Keratinocyte (primary cell): ENCODE measurements at regions not wholly inside any gene's neighbourhood (a gene's known extent, or its start where the extent isn't known, plus 50 kb on each side); places are given as distances from the start of the nearest gene placed in this dataset.

Source experiments
- CTCF ChIP-seq, 3 experiments: IDR thresholded peaks in 1 of 3; conservative IDR thresholded peaks in 1 of 3; optimal IDR thresholded peaks in 1 of 3; 2 replicates in 2 of 3; 3 replicates in 1 of 3; pipeline versions ENCODE3 to v1.5.1; 2011; ENCODE audit warnings: low read length in 3 of 3, mild to moderate bottlenecking in 3 of 3, moderate library complexity in 2 of 3, control low read depth in 1 of 3, inconsistent platforms in 1 of 3; ENCODE audit not compliant: insufficient read depth in 2 of 3; ENCODE audit errors: extremely low read depth in 1 of 3
- EZH2 ChIP-seq: IDR thresholded peaks from one replicate; pipeline ENCODE4 v1.6.1; 2012; ENCODE audit warnings: inconsistent platforms, mild to moderate bottlenecking, low read length, moderate library complexity

- TF ChIP-seq EZH2: no peak
- TF ChIP-seq CTCF (optimal IDR thresholded peaks at IDR 0.05 in 1 of 3, IDR thresholded peaks at IDR 0.05 in 1 of 3, conservative IDR thresholded peaks at IDR 0.05 in 1 of 3; ENCODE audit: extremely low read depth in 1 of 3, insufficient read depth in 2 of 3, low read length in 3 of 3): no peak
Measured at GRCh38 chr13:72174549-72174948, 307.5 kb upstream of the DACH1 start.
